EL (cell line): ENCODE measurements at regions not wholly inside any gene's neighbourhood (a gene's known extent, or its start where the extent isn't known, plus 50 kb on each side); places are given as distances from the start of the nearest gene placed in this dataset.

Source experiments
- DNase-seq: peaks from one replicate; pipeline ENCODE4 v3.0.0-alpha.2; 2016

GRCh38 chr4:123577225-123577906 is 180.8 kb downstream of the SPRY1 start:
- no peak for DNase-seq

GRCh38 chr4:123578276-123579029 is 181.9 kb downstream of the SPRY1 start:
- DNase-seq, result no peak

GRCh38 chr4:123579961-123580360 is 183.4 kb downstream of the SPRY1 start:
- no peak for DNase-seq

GRCh38 chr4:123580981-123581664 is 184.5 kb downstream of the SPRY1 start:
- no peak for DNase-seq

GRCh38 chr4:123581802-123582201 is 185.2 kb downstream of the SPRY1 start:
- no peak for DNase-seq

GRCh38 chr4:123583043-123583442 is 186.4 kb downstream of the SPRY1 start:
- DNase-seq, result no peak

- DNase-seq, result no peak
These were observed 188.5 kb downstream of the SPRY1 start for GRCh38 chr4:123585111-123585510.

- peak; percentile 85 for DNase-seq
These were observed 191.4 kb downstream of the SPRY1 start for GRCh38 chr4:123587983-123588494.

- DNase-seq, result peak; percentile 7
These were observed 192.1 kb downstream of the SPRY1 start for GRCh38 chr4:123588631-123589241.

- DNase-seq, result no peak
These were observed 192.7 kb downstream of the SPRY1 start for GRCh38 chr4:123589301-123589700.

- no peak for DNase-seq
These were observed 195.3 kb downstream of the SPRY1 start for GRCh38 chr4:123591875-123592274.

GRCh38 chr4:123593655-123594054 is 197.1 kb downstream of the SPRY1 start:
- no peak for DNase-seq

GRCh38 chr4:123596805-123597204 is 200.2 kb downstream of the SPRY1 start:
- no peak for DNase-seq

- DNase-seq, result peak; percentile 30
These were observed 201.0 kb downstream of the SPRY1 start for GRCh38 chr4:123597586-123597985.

- no peak for DNase-seq
These were observed 201.7 kb downstream of the SPRY1 start for GRCh38 chr4:123598331-123598730.

GRCh38 chr4:123599061-123599919 is 202.7 kb downstream of the SPRY1 start:
- DNase-seq, result no peak

- DNase-seq, result no peak
These were observed 203.6 kb downstream of the SPRY1 start for GRCh38 chr4:123599920-123600810.

- DNase-seq, result no peak
These were observed 204.7 kb downstream of the SPRY1 start for GRCh38 chr4:123600987-123601904.

- DNase-seq, result no peak
These were observed 205.4 kb downstream of the SPRY1 start for GRCh38 chr4:123602007-123602406.

- peak; percentile 59 for DNase-seq
These were observed 206.6 kb downstream of the SPRY1 start for GRCh38 chr4:123603165-123603564.
